A549 (cell line): ENCODE measurements at regions not wholly inside any gene's neighbourhood (a gene's known extent, or its start where the extent isn't known, plus 50 kb on each side); places are given as distances from the start of the nearest gene placed in this dataset.

Experiments used
- ATAC-seq, 2 experiments: fragments of 200-7000 bp in 1 of 2; fragments of >200 bp in 1 of 2; cut with Nextera tagmentation in 1 of 2; cut with Tn5 transposase in 1 of 2; 3 replicates each; pipeline versions ENCODE4 v1.8.0 to v1.9.1; 2018 to 2020; ENCODE audit warnings: mild to moderate bottlenecking in 1 of 2, moderate library complexity in 1 of 2
- CTCF ChIA-PET: fragments of 300-600 bp; sonication (Branson Sonifier 250); formaldehyde crosslinking; extraction: SDS; loops from one replicate; lab custom pipeline; 2021; ENCODE audit warnings: antibody characterized with exemption, inconsistent platforms; lab: Yijun Ruan, JAX
- POLR2A ChIA-PET: fragments of 350-600 bp; formaldehyde crosslinking; extraction: SDS; loops from one replicate; lab custom pipeline; 2021; ENCODE audit warnings: antibody characterized with exemption, inconsistent platforms; lab: Yijun Ruan, JAX
- DNase-seq, 2 experiments: peaks; one replicate each; pipeline versions ENCODE4 v3.0.0 to v3.0.0-alpha.2; 2011 to 2016; ENCODE audit warnings: low read depth in 1 of 2, low spot score in 1 of 2
- FAIRE-seq: peaks from 2 replicates; lab custom pipeline; 2011; peaks lifted over from hg19 to GRCh38; lab: Jason Lieb, UNC
- H3K27ac ChIP-seq, 2 experiments: fragments of >200 bp; sonication (Bioruptor Twin); formaldehyde crosslinking; 3 replicates each; pipeline ENCODE4 v1.5.1; 2016 to 2017
- H3K4me1 ChIP-seq: fragments of >200 bp; sonication (Bioruptor Twin); formaldehyde crosslinking; 3 replicates; pipeline ENCODE4 v1.6.1; 2016
- H3K4me2 ChIP-seq: fragments of >200 bp; sonication (Bioruptor Twin); formaldehyde crosslinking; 3 replicates; pipeline ENCODE4 v1.6.1; 2016
- H3K4me3 ChIP-seq: fragments of >200 bp; sonication (Bioruptor Twin); formaldehyde crosslinking; 3 replicates; pipeline ENCODE4 v1.5.1; 2016
- H3K9me3 ChIP-seq: fragments of >200 bp; sonication (Bioruptor Twin); formaldehyde crosslinking; 3 replicates; pipeline ENCODE4 v1.6.1; 2016
- BHLHE40 ChIP-seq: IDR thresholded peaks from 2 replicates; pipeline ENCODE4 v1.6.1; 2012; ENCODE audit warnings: low read depth, low read length, inconsistent platforms
- CEBPB ChIP-seq, 2 experiments: fragments of >200 bp in 1 of 2; sonication (Bioruptor Twin) in 1 of 2; formaldehyde crosslinking in 1 of 2; IDR thresholded peaks; 2 replicates each; pipeline ENCODE4 v1.6.1; 2012 to 2016
- CTCF ChIP-seq: fragments of >200 bp; sonication (Bioruptor Twin); formaldehyde crosslinking; IDR thresholded peaks from 3 replicates; pipeline ENCODE4 v1.5.1; 2016
- E2F6 ChIP-seq: IDR thresholded peaks from 2 replicates; pipeline ENCODE4 v1.6.1; 2012; ENCODE audit warnings: low read depth, borderline replicate concordance
- EHMT2 ChIP-seq: fragments of 200-600 bp; sonication (generic); IDR thresholded peaks from 2 replicates; pipeline ENCODE4 v1.6.1; 2016; ENCODE audit warnings: antibody characterized with exemption, low read depth, mild to moderate bottlenecking, moderate library complexity
- ELK1 ChIP-seq: fragments of 150-350 bp; IDR thresholded peaks from 2 replicates; pipeline ENCODE4 v1.6.1; 2014; ENCODE audit warnings: low read depth, mild to moderate bottlenecking, low read length
- FOSL2 ChIP-seq, 2 experiments: fragments of 450-650 bp in 1 of 2; fragments of >200 bp in 1 of 2; sonication (Bioruptor Twin) in 1 of 2; formaldehyde crosslinking; IDR thresholded peaks; 2 replicates each; pipeline versions ENCODE4 v1.5.0 to v1.6.1; 2016 to 2020; ENCODE audit warnings: mild to moderate bottlenecking in 1 of 2, moderate library complexity in 1 of 2
- FOXS1 ChIP-seq: fragments of 250-450 bp; sonication (Bioruptor Pico); IDR thresholded peaks from 2 replicates; pipeline ENCODE4 v1.5.0; 2020; ENCODE audit warnings: mild to moderate bottlenecking, moderate library complexity
- HMGXB4 ChIP-seq: fragments of 250-450 bp; sonication (Bioruptor Pico); IDR thresholded peaks from 2 replicates; pipeline ENCODE4 v1.5.0; 2021; ENCODE audit warnings: mild to moderate bottlenecking, moderate library complexity, borderline replicate concordance
- JUN ChIP-seq, 2 experiments: fragments of >200 bp; sonication (Bioruptor Twin); formaldehyde crosslinking; IDR thresholded peaks; 2 replicates in 1 of 2; 3 replicates in 1 of 2; pipeline ENCODE4 v1.6.1; 2016 to 2017
- KDM5A ChIP-seq: fragments of 200-600 bp; sonication (generic); IDR thresholded peaks from 2 replicates; pipeline ENCODE4 v1.6.1; 2016; ENCODE audit warnings: antibody characterized with exemption, mild to moderate bottlenecking
- MAX ChIP-seq: IDR thresholded peaks from 2 replicates; pipeline ENCODE4 v1.6.1; 2012
- MYC ChIP-seq: IDR thresholded peaks from 2 replicates; pipeline ENCODE4 v1.6.1; 2012; ENCODE audit warnings: mild to moderate bottlenecking, inconsistent platforms, low read length, improper control_type of control experiment, borderline replicate concordance
- POLR2AphosphoS2 ChIP-seq: conservative IDR thresholded peaks from 2 replicates; pipeline ENCODE4 v1.6.1; 2012; ENCODE audit warnings: low read length, improper control_type of control experiment, inconsistent platforms
- RARB ChIP-seq: fragments of 250-450 bp; sonication (Bioruptor Pico); IDR thresholded peaks from 2 replicates; pipeline ENCODE4 v1.8.0; 2021; ENCODE audit warnings: mild to moderate bottlenecking, moderate library complexity
- RCOR1 ChIP-seq: fragments of 150-350 bp; IDR thresholded peaks from 2 replicates; pipeline ENCODE4 v1.6.1; 2014; ENCODE audit warnings: antibody characterized with exemption, low read length, low read depth
- RFX5 ChIP-seq: fragments of 450-650 bp; IDR thresholded peaks from 2 replicates; pipeline ENCODE4 v1.7.1; 2014; ENCODE audit warnings: antibody characterized with exemption, mild to moderate bottlenecking, moderate library complexity
- SMC3 ChIP-seq: fragments of >200 bp; sonication (Bioruptor Twin); formaldehyde crosslinking; IDR thresholded peaks from 3 replicates; pipeline ENCODE4 v1.6.1; 2018; ENCODE audit warnings: inconsistent platforms
- TP53 ChIP-seq: fragments of 250-450 bp; sonication (Bioruptor Pico); IDR thresholded peaks from 2 replicates; pipeline ENCODE4 v1.5.0; 2021; ENCODE audit warnings: mild to moderate bottlenecking, moderate library complexity
- USF2 ChIP-seq: fragments of 450-650 bp; IDR thresholded peaks from 2 replicates; pipeline ENCODE4 v1.6.1; 2014; ENCODE audit warnings: antibody characterized with exemption
- ZC3H11A ChIP-seq: fragments of 450-650 bp; IDR thresholded peaks from 2 replicates; pipeline ENCODE4 v1.6.1; 2014; ENCODE audit warnings: antibody characterized with exemption, mild to moderate bottlenecking
- ZFP36 ChIP-seq: fragments of 450-650 bp; IDR thresholded peaks from 2 replicates; pipeline ENCODE4 v1.6.1; 2014; ENCODE audit warnings: borderline replicate concordance; ENCODE audit not compliant: partially characterized antibody
- ZNF302 ChIP-seq: fragments of 250-450 bp; sonication (Bioruptor Pico); IDR thresholded peaks from 2 replicates; pipeline ENCODE4 v1.9.0; 2021; ENCODE audit warnings: inconsistent platforms, mild to moderate bottlenecking, moderate library complexity
- ZSCAN20 ChIP-seq: fragments of 250-450 bp; sonication (Bioruptor Pico); IDR thresholded peaks from 2 replicates; pipeline ENCODE4 v1.8.0; 2022; ENCODE audit warnings: mild to moderate bottlenecking, moderate library complexity
- WGBS: methylation state at CpG from one replicate; pipeline ENCODE4 v1.1.6; 2017; ENCODE audit errors: missing lambda C conversion rate; 5-methylcytosine and 5-hydroxymethylcytosine counted together

- no peak for ATAC-seq
- FAIRE-seq = no peak
- CTCF ChIA-PET = interaction anchor here (1.3 kb wide), 1 partner anchor 12 kb away, joined by 5 read pairs; no protein-coding TSS in a partner anchor
- no peak for DNase-seq
- H3K4me1 ChIP-seq = no peaks in the 10 kb centered on the region
- H3K9me3 ChIP-seq = no peaks in the 10 kb centered on the region; the same call in 2 of the 3 replicates
- H3K4me3 ChIP-seq = no peak overlapping the region
- 56% methylated on average over 11 of the region's 11 CpGs for WGBS
- TF ChIP-seq E2F6 = no peak
- TF ChIP-seq, all 56 proteins: peak for 0
- H3K27ac ChIP-seq = no peak overlapping the region
- POLR2A ChIA-PET = no interaction called here
- H3K4me2 ChIP-seq = no peak overlapping the region
Measured at GRCh38 chr18:10293966-10294365, 160.5 kb upstream of the APCDD1 start.

GRCh38 chr18:10295751-10296150, 158.7 kb upstream of the APCDD1 start:
- CTCF ChIA-PET = no interaction called here
- WGBS = 35% methylated on average over 2 of the region's 2 CpGs

GRCh38 chr18:10296491-10296890, 157.9 kb upstream of the APCDD1 start:
- Histone ChIP-seq H3K9me3 (no peaks in the 10 kb centered on the region), H3K4me3 (no peak overlapping the region), H3K4me1 (no peaks in the 10 kb centered on the region), H3K4me2 (no peak overlapping the region), H3K27ac (no peak overlapping the region)
- ATAC-seq (no peak), FAIRE-seq (no peak), DNase-seq (no peak)
- WGBS = 45% methylated on average over 9 of the region's 12 CpGs
- ChIA-PET POLR2A (no interaction called here), CTCF (no interaction called here)
- no peak for TF ChIP-seq SMC3
- no peak for TF ChIP-seq POLR2AphosphoS2
- TF ChIP-seq E2F6 = no peak
- no peak for TF ChIP-seq KDM5A
- TF ChIP-seq RARB = no peak
- TF ChIP-seq CTCF = no peak
- TF ChIP-seq HMGXB4 (CRISPR knock-in tag) = no peak
- no peak for TF ChIP-seq FOXS1 (CRISPR knock-in tag)

More at GRCh38 chr18:10295751-10296150, 158.7 kb upstream of the APCDD1 start:
- DNase-seq (no peak), FAIRE-seq (no peak), ATAC-seq (no peak)
- Histone ChIP-seq H3K9me3 (no peaks in the 10 kb centered on the region; the same call in 2 of the 3 replicates), H3K4me3 (no peak overlapping the region), H3K27ac (no peak overlapping the region), H3K4me2 (no peak overlapping the region), H3K4me1 (no peaks in the 10 kb centered on the region)
- POLR2A ChIA-PET = no interaction called here
- TF ChIP-seq MYC = no peak
- TF ChIP-seq ZNF302 (CRISPR knock-in tag) = no peak
- no peak for TF ChIP-seq ZC3H11A
- TF ChIP-seq JUN (IDR thresholded peaks at IDR 0.05) = no peak
- TF ChIP-seq EHMT2 = no peak
- no peak for TF ChIP-seq TP53
- TF ChIP-seq ZFP36 = no peak
- TF ChIP-seq ZSCAN20 (CRISPR knock-in tag) = no peak
- no peak for TF ChIP-seq RFX5
- TF ChIP-seq FOSL2 (IDR thresholded peaks at IDR 0.05) = no peak
- no peak for TF ChIP-seq FOSL2 (CRISPR knock-in tag; IDR thresholded peaks at IDR 0.05)
- TF ChIP-seq ELK1 = no peak
- no peak for TF ChIP-seq MAX
- TF ChIP-seq BHLHE40 = no peak
- no peak for TF ChIP-seq RCOR1
- TF ChIP-seq POLR2AphosphoS2 = no peak
- TF ChIP-seq CEBPB (IDR thresholded peaks at IDR 0.05) = no peak
- no peak for TF ChIP-seq USF2
